SK-N-MC (cell line): ENCODE measurements at regions not wholly inside any gene's neighbourhood (a gene's known extent, or its start where the extent isn't known, plus 50 kb on each side); places are given as distances from the start of the nearest gene placed in this dataset.

ENCODE experiments used
- DNase-seq: peaks from one replicate; pipeline ENCODE4 v3.0.0-alpha.2; 2011; ENCODE audit warnings: low read depth, low spot score
- H3K27ac ChIP-seq: fragments of 200-600 bp; sonication (generic); 2 replicates; pipeline ENCODE4 v1.5.1; 2016; ENCODE audit warnings: mixed run types
- H3K36me3 ChIP-seq: fragments of 200-600 bp; sonication (generic); 2 replicates; pipeline ENCODE4 v1.6.1; 2017; ENCODE audit warnings: antibody characterized with exemption, low read length, mixed read lengths; ENCODE audit not compliant: insufficient read depth
- H3K4me3 ChIP-seq: fragments of 200-600 bp; sonication (generic); 2 replicates; pipeline ENCODE4 v1.5.1; 2016
- H3K9ac ChIP-seq: fragments of 200-600 bp; sonication (generic); 2 replicates; pipeline ENCODE4 v1.8.0; 2017; ENCODE audit warnings: mixed run types, mixed read lengths; ENCODE audit not compliant: insufficient read length
- H3K9me3 ChIP-seq: fragments of 200-600 bp; sonication (generic); 2 replicates; pipeline ENCODE4 v1.6.1; 2017; ENCODE audit warnings: low read depth, mild to moderate bottlenecking, antibody characterized with exemption, low read length, moderate library complexity, mixed read lengths
- EZH2 ChIP-seq: fragments of 200-600 bp; sonication (generic); IDR thresholded peaks from one replicate; pipeline ENCODE4 v1.6.1; 2017; ENCODE audit warnings: antibody characterized with exemption
- FOXP2 ChIP-seq: optimal IDR thresholded peaks from 2 replicates; pipeline ENCODE3; 2011; ENCODE audit warnings: mild to moderate bottlenecking, moderate library complexity; ENCODE audit not compliant: insufficient read depth; ENCODE audit errors: extremely low read length, control extremely low read depth
- POLR2AphosphoS5 ChIP-seq: IDR thresholded peaks from 2 replicates; pipeline ENCODE4 v1.6.1; 2012; ENCODE audit warnings: mild to moderate bottlenecking, low read depth, low read length, borderline replicate concordance

- no peak for TF ChIP-seq EZH2
- no peak for TF ChIP-seq POLR2AphosphoS5
- no peak for TF ChIP-seq FOXP2
- no peak overlapping the region for H3K9ac ChIP-seq
- H3K36me3 ChIP-seq: no peaks in the 10 kb centered on the region
- no peaks in the 10 kb centered on the region; the same call in 1 of the 2 replicates for H3K9me3 ChIP-seq
- no peak overlapping the region for H3K4me3 ChIP-seq
- DNase-seq: no peak
- no peak overlapping the region for H3K27ac ChIP-seq
These were observed 98.1 kb upstream of the CERS6 start for GRCh38 chr2:168357797-168358472.

DNA sequence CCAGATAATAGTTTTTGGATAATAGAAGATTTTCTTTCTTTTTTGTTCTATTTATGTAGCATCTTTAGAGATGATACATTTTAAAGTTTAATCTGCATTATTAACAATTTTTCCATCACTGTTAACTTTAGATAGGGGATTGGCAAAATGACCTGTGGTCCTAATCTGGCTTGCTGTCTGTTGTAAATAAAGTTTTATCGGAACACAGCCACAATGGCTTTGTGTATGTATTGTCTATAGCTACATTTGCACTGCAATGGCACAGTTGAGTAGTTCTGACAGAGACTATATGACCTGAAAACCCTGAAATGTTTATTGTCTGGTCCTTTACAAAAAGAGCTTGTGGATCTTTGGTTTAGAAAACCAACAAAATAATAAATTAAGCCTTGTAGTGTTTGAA is 97.0 kb upstream of the CERS6 start:
- H3K9me3 ChIP-seq: no peaks in the 10 kb centered on the region
- no peak for TF ChIP-seq FOXP2
- no peak for TF ChIP-seq EZH2
- no peak for TF ChIP-seq POLR2AphosphoS5
- H3K27ac ChIP-seq: no peak overlapping the region
- no peak overlapping the region for H3K9ac ChIP-seq
- no peak for DNase-seq
- no peaks in the 10 kb centered on the region for H3K36me3 ChIP-seq
- H3K4me3 ChIP-seq: no peak overlapping the region

DNA sequence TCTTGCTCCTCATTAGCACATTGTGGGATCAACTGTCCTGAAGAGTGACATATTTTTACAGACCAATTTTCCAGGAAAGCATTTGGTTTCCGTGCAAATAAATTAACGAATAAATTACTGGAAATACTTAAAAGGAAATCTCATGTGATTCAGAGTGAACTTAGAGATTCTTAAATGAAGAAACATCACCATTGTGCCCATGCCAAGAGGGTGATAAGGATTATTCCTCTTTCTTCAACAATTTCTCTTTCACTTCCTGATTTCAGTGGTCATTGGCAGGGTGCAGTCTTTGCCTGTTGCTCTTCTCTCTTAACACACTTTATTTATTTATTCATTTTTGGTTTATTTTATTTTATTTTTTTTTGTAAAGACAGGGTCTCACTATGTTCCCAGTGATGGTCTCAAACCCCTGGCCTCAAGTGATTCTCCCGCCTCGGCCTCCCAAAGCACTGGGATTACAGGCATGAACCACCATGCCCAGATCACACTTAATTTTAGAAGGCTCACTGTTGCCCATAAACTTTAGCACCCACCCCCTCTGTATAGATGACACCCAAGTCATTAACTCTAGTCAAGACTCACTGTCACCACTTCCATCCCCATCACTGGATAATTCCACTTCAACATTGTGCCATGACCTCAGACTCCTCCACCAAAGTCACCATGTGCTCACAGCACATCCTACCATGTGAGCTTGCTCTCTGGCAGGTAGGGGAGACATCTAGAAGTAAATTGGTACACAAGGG is 92.6 kb upstream of the CERS6 start:
- no peak for DNase-seq
- H3K4me3 ChIP-seq: no peak overlapping the region
- TF ChIP-seq FOXP2 (no peak), EZH2 (no peak), POLR2AphosphoS5 (no peak)
- no peak overlapping the region for H3K9ac ChIP-seq
- H3K27ac ChIP-seq: no peak overlapping the region
- no peaks in the 10 kb centered on the region for H3K9me3 ChIP-seq
- H3K36me3 ChIP-seq: no peaks in the 10 kb centered on the region

DNA sequence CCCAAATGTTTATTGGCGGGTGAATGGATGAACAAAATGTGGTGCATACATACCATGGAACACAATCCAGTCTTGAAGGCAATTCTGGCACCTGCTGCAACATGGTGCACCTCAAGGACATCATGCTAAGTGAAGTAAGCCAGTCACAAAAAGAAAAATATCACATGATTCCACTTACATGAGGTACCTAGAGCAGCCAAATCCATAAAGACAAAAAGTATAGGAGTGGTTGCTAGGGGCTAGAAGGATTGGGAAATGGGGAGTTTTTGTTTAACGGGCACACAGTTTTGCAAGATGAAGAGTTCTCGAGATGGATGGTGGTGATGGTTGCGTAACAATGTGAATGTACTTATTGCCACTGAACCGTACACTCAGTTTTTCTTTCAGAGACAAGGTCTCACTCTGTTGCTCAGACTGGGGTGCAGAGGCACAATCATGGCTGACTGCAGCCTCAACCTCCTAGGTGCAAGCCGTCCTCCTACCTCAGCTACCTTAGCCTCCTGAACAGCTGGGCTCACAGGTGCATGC is 90.9 kb upstream of the CERS6 start:
- H3K4me3 ChIP-seq: no peak overlapping the region
- DNase-seq: no peak
- no peak overlapping the region for H3K27ac ChIP-seq
- H3K36me3 ChIP-seq: no peaks in the 10 kb centered on the region
- no peak overlapping the region for H3K9ac ChIP-seq
- TF ChIP-seq EZH2 (no peak), FOXP2 (no peak), POLR2AphosphoS5 (no peak)
- no peaks in the 10 kb centered on the region for H3K9me3 ChIP-seq

- no peak for DNase-seq
- Histone ChIP-seq H3K9ac (no peak overlapping the region), H3K9me3 (no peaks in the 10 kb centered on the region), H3K27ac (no peak overlapping the region), H3K4me3 (no peak overlapping the region), H3K36me3 (no peaks in the 10 kb centered on the region)
- no peak for TF ChIP-seq FOXP2
- TF ChIP-seq EZH2: no peak
- no peak for TF ChIP-seq POLR2AphosphoS5
These were observed 87.0 kb upstream of the CERS6 start for GRCh38 chr2:168369031-168369430.

DNA sequence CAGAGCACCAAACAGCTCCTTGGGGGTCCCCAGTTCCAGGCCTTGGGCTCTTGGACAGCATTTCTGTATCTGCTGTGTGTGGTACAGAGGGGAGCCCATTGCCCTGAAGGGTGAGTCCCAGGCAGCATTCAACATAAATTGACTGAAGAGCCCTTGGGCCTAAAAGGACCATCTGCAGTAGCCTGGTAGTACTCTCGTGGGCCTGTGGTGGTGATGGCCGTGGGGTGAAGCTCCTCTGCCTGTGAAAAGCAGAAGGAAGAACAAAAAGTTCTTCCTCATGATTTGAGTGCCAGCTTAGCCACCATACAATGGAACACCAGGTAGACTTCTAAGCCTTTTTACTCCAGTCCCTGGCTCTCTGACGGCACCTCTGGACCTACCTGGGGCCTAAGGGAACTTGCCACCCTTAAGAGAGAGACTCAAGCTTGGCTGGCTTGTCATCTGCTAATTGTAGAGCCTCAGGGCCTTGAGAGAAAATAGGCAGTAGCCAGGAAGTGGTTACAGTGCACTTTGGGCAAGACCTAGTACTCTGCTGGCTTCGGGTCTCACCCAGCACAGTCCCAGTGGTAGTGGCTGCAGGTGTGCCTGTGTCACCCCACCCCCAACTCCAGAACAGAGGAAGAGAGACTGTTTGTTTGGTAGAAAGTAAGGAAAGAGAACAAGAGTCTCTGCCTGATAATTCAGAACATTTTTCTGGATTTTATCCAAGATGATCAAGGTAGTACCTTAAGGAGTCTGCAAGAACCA is 84.6 kb upstream of the CERS6 start:
- DNase-seq: no peak
- Histone ChIP-seq H3K9ac (no peak overlapping the region), H3K9me3 (no peaks in the 10 kb centered on the region), H3K4me3 (no peak overlapping the region), H3K27ac (no peak overlapping the region), H3K36me3 (no peaks in the 10 kb centered on the region)
- TF ChIP-seq POLR2AphosphoS5 (no peak), FOXP2 (no peak), EZH2 (no peak)

- no peak for TF ChIP-seq FOXP2
- no peak for TF ChIP-seq EZH2
- TF ChIP-seq POLR2AphosphoS5: no peak
- Histone ChIP-seq H3K9me3 (no peaks in the 10 kb centered on the region), H3K27ac (no peak overlapping the region), H3K4me3 (no peak overlapping the region), H3K9ac (no peak overlapping the region), H3K36me3 (no peaks in the 10 kb centered on the region)
- DNase-seq: no peak
These were observed 82.6 kb upstream of the CERS6 start for GRCh38 chr2:168373468-168373867.

DNA sequence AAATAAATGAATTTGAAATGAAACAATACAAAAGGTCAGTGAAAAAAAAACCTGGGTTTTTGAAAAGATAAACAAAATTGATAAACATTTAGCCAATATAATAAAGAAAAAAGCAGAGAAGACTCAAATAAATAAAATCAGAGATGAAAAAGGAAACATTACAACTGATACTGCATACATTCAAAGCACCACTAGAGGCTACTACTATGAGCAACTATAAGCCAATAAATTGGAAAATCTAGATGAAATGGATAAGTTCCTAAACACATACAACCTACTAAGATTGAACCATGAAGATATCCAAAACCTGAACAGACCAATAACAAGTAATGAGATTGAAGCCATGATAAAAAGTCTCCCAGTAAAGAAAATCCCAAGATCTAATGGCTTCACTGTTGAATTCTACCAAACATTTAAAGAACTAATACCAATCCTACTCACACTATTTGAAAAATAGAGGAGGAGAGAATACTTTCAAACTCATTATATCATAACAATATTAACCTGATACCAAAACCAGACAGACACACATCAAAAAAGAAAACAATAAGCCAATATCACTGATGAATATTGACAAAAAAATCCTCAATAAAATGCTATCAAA is 80.8 kb upstream of the CERS6 start:
- H3K27ac ChIP-seq: no peak overlapping the region

More for the DNA sequence above, 80.8 kb upstream of the CERS6 start:
- no peak overlapping the region for H3K9ac ChIP-seq
- TF ChIP-seq EZH2: no peak
- no peak for TF ChIP-seq POLR2AphosphoS5
- TF ChIP-seq FOXP2: no peak
- H3K36me3 ChIP-seq: no peaks in the 10 kb centered on the region
- H3K4me3 ChIP-seq: no peak overlapping the region
- no peaks in the 10 kb centered on the region for H3K9me3 ChIP-seq
- no peak for DNase-seq
